Parathyroid adenoma (tissue), 2 donors: ENCODE measurements at regions not wholly inside any gene's neighbourhood (a gene's known extent, or its start where the extent isn't known, plus 50 kb on each side); places are given as distances from the start of the nearest gene placed in this dataset.

Experiments
- H2AFZ ChIP-seq: fragments of 300-600 bp; sonication (generic); one replicate; pipeline ENCODE4 v1.7.0; 2017; ENCODE audit warnings: antibody characterized with exemption, mild to moderate bottlenecking
- H3K27ac ChIP-seq: fragments of 300-600 bp; sonication (generic); one replicate; pipeline ENCODE4 v1.7.0; 2017
- H3K27me3 ChIP-seq: fragments of 300-600 bp; sonication (generic); one replicate; pipeline ENCODE4 v1.7.0; 2017; ENCODE audit warnings: low read length; ENCODE audit not compliant: control insufficient read depth, insufficient read depth
- H3K36me3 ChIP-seq: fragments of 300-600 bp; sonication (generic); one replicate; pipeline ENCODE4 v1.7.0; 2017; ENCODE audit warnings: low read length; ENCODE audit not compliant: control insufficient read depth, insufficient read depth
- H3K4me1 ChIP-seq: fragments of 300-600 bp; sonication (generic); one replicate; pipeline ENCODE4 v1.7.0; 2017; ENCODE audit warnings: control low read depth
- H3K4me2 ChIP-seq: fragments of 300-600 bp; sonication (generic); one replicate; pipeline ENCODE4 v1.7.0; 2017; ENCODE audit warnings: low read length
- H3K4me3 ChIP-seq: fragments of 300-600 bp; sonication (generic); one replicate; pipeline ENCODE4 v1.7.0; 2017; ENCODE audit warnings: low read depth, low read length
- H3K79me2 ChIP-seq: fragments of 300-600 bp; sonication (generic); one replicate; pipeline ENCODE4 v1.7.0; 2017; ENCODE audit warnings: control low read depth
- H3K9ac ChIP-seq: fragments of 300-600 bp; sonication (generic); one replicate; pipeline ENCODE4 v1.7.0; 2017; ENCODE audit warnings: mild to moderate bottlenecking
- H3K9me3 ChIP-seq: fragments of 300-600 bp; sonication (generic); one replicate; pipeline ENCODE4 v1.7.0; 2017; ENCODE audit warnings: low read length; ENCODE audit not compliant: control insufficient read depth
- CTCF ChIP-seq: fragments of 300-600 bp; sonication (generic); IDR thresholded peaks from one replicate; pipeline ENCODE4 v1.7.0; 2017; ENCODE audit warnings: antibody characterized with exemption, mild to moderate bottlenecking
- donor health status: primary hyperparathyroidism.

GRCh38 chrY:12981074-12981473 lies 76.4 kb downstream of the DDX3Y start:
- no peaks in the 10 kb centered on the region for H3K4me1 ChIP-seq
- no peak overlapping the region for H3K4me3 ChIP-seq
- TF ChIP-seq CTCF = no peak
- no peak overlapping the region for H3K27ac ChIP-seq
- no peak overlapping the region for H3K9ac ChIP-seq
- H3K9me3 ChIP-seq = no peaks in the 10 kb centered on the region
- H3K79me2 ChIP-seq = no peaks in the 10 kb centered on the region
- H3K27me3 ChIP-seq = no peaks in the 10 kb centered on the region
- no peak overlapping the region for H3K4me2 ChIP-seq
- no peak overlapping the region for H2AFZ ChIP-seq
- H3K36me3 ChIP-seq = no peaks in the 10 kb centered on the region

DNA sequence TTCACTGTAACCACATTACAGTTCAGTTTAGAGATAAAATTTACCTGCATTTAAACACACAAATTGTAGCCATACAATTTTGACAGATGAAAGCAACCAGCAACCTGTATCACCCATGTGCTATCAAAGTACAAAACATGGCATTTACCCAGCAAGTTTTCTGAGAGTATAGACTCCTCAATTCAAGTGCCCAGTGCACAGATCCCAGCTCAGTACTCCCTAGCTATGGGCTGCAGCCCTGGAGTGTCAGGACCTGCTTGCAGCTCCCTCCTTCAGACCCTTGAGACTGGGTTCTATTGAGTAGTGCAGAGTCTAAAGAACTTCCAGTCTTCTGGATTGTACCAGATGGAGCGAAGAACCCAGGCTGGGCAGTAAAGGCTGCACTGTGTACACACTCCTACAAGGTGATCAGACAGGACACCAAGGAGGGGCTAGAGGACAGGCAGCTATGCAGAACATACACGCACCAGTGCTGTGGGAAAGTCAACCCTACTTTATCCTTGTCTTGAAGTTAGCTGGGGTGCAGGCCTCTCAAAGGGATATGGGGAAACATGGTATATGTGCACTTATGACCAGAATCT lies 77.7 kb downstream of the DDX3Y start:
- Histone ChIP-seq H2AFZ (no peak overlapping the region), H3K36me3 (no peaks in the 10 kb centered on the region), H3K27ac (no peak overlapping the region), H3K79me2 (no peaks in the 10 kb centered on the region), H3K4me1 (no peaks in the 10 kb centered on the region), H3K27me3 (no peaks in the 10 kb centered on the region), H3K4me3 (no peak overlapping the region), H3K4me2 (no peak overlapping the region), H3K9me3 (no peaks in the 10 kb centered on the region), H3K9ac (no peak overlapping the region)
- no peak for TF ChIP-seq CTCF

DNA sequence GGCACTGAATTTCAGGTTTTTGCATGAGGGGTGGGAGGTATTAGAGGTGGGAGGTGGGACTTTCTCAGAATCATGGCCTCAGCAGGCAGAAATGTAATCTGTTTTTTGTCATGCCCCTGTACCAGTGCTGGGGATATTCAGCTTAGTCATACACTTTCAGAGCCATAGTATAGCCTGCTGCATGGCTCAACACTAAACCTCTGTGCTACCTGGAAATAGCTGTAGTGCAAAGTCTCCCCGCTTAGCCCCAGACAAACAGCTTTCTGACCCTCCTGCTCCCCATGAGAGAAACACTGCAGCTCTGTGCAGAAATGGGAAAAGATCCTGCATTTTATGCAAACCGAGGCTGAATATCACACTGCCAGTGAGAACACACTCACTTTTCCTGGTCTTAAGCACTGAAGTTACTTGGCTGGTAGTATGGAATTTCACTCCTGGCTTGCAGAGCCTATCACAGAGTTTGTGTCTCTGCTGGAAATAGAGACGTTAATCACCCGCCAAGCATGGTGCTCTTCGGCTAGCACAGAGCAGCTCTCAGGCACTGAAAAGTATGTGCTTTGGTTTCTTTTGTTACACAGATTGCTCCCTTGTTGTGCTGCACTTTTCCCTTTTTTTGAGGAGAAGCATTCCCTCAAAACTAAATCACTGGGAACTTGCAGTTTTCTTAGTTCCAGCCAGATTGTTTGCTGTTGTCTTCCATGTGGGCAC lies 80.1 kb downstream of the DDX3Y start:
- Histone ChIP-seq H3K27ac (no peak overlapping the region), H3K4me3 (no peak overlapping the region), H3K9ac (no peak overlapping the region), H2AFZ (no peak overlapping the region), H3K9me3 (no peaks in the 10 kb centered on the region), H3K36me3 (no peaks in the 10 kb centered on the region), H3K27me3 (no peaks in the 10 kb centered on the region), H3K4me2 (no peak overlapping the region), H3K4me1 (no peaks in the 10 kb centered on the region), H3K79me2 (no peaks in the 10 kb centered on the region)
- TF ChIP-seq CTCF = no peak

- H3K4me1 ChIP-seq = no peaks in the 10 kb centered on the region
- H3K4me3 ChIP-seq = no peak overlapping the region
- H3K36me3 ChIP-seq = no peaks in the 10 kb centered on the region
- H3K27me3 ChIP-seq = no peaks in the 10 kb centered on the region
- no peaks in the 10 kb centered on the region for H3K79me2 ChIP-seq
- H3K4me2 ChIP-seq = no peak overlapping the region
- no peak overlapping the region for H3K27ac ChIP-seq
- TF ChIP-seq CTCF = no peak
- H2AFZ ChIP-seq = no peak overlapping the region
- H3K9ac ChIP-seq = no peak overlapping the region
- no peaks in the 10 kb centered on the region for H3K9me3 ChIP-seq
Measured at GRCh38 chrY:13017493-13017892, 112.8 kb downstream of the DDX3Y start.

DNA sequence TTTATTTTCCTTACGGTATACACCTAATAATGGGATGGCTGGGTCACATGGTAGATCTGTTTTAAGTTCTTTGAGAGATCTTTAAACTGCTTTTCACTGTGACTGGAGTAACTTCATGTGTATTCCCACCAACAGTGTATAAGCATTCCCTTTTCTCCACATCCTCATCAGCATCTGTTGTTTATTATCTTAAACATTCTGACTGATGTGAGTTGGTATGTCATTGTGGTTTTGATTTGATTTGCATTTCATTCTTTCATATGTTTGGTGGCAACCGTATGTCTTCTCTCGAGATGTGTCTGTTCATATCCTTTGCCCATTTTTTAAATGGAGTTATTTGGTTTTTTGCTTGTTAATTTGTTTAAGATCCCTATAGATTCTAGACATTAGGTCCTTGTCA lies 114.8 kb downstream of the DDX3Y start:
- Histone ChIP-seq H3K4me1 (no peaks in the 10 kb centered on the region), H3K36me3 (no peaks in the 10 kb centered on the region), H3K9me3 (no peaks in the 10 kb centered on the region), H3K27me3 (no peaks in the 10 kb centered on the region), H3K4me3 (no peak overlapping the region), H3K79me2 (no peaks in the 10 kb centered on the region), H2AFZ (no peak overlapping the region), H3K9ac (no peak overlapping the region), H3K27ac (no peak overlapping the region), H3K4me2 (no peak overlapping the region)
- no peak for TF ChIP-seq CTCF
